HCEC 1CT (cell line): ENCODE measurements at regions not wholly inside any gene's neighbourhood (a gene's known extent, or its start where the extent isn't known, plus 50 kb on each side); places are given as distances from the start of the nearest gene placed in this dataset.
"Not testable (repeated sequence)": the region's sequence is repeated elsewhere in the genome, so short reads cannot be mapped to it uniquely, and the experiment has no call there.

Experiments
- DNase-seq: peaks from one replicate; pipeline ENCODE4 v3.0.0-alpha.2; 2017

DNA sequence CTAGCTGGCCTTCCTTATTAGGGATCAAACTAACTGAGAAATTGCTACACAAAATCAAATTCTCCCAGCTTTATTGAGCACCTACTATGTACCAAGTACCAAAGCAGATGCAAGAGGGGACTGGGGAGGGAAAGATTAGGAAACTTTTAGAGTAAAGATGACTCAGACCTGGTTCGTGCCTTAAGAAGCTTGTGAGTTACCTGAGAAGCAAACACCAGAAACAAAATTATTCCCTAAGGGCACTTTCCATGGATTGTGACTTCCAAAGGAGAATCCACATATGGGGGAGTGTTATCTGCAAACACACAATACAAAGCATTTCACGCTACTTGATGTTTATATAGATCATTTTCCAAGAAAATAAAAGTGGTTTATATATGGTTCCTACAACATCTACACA, 326.9 kb upstream of the HNRNPA3 start:
- DNase-seq = no peak

DNA sequence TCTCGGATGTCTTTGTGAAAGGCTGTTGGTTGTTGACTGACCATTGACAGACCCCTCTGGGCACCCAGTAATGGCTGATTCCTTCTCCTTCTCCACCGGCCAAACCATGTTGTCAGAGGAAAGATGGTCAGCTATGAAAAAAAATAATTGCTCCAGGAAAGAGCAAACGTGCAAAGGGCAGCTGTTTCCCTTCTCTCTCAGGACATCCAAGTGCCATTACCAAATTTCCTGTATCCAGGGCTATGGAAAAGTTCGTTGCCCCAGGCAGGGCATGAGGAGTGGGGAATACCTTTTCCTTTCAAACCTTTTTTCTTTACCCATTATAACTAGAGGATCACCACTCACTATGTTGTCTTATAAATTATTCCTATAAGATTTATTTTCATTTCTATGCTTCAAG, 321.5 kb upstream of the HNRNPA3 start:
- no peak for DNase-seq

DNA sequence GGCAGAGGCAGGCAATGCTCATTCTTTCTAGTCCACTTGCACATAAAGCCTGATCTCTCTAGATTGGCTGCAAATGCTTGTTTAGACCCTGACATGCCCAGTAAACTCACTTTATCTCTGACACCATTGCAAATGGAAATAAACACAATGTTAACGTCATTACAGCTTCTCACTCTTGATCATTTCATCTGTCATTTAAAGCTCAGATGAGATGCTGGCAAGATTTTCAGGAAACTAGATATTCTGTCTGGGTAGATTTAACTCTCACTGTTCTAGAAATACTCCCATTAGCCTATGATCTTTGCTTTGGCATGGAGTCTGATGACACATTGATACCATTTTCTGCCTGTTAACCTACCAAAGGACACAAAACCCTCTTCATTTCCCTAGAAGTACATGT, 320.7 kb upstream of the HNRNPA3 start:
- no peak for DNase-seq

DNA sequence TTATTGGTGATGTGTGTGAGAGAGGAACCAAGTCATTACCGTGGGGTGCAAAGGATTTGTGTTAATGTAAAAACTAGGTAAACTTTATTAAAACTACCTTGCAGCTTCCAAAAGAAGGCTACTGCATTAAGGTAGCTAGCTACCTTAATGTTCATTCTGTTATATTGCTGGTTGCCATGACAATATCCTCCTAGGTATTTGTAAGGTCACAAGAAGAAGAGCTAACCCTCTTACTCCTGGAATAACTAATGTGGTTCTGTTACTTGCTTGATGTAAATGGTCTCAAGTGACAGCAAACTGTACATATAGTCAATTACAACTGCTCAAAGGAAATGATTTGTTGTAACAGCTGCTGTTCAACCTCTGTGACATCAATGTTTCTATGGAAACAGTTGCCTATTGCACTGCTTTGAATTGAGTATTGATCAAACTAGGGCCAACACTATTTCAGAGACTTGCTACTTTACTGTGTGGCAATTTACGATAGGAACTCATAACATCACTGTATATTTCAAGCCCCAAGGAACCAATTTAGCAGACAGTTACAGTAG, 319.8 kb upstream of the HNRNPA3 start:
- DNase-seq = no peak

DNA sequence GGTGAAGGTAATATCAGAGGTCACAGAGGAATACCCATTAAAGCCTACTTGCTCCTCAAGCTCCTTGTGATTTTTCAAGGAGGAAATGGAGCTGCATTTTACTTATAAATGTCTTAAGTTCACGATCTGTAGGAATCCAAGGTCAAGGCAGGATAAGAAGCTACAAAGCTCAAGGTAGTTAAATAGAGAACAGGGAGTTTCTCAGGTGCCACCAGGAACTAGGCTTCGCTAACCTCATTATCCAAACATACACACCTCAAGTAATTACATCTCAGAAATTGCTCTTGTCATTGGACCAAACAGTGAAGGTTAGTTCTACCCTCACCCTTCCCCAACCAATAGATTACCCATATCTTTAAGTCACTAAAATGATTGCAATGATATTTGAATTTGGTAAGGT, 317.4 kb upstream of the HNRNPA3 start:
- no peak for DNase-seq

DNA sequence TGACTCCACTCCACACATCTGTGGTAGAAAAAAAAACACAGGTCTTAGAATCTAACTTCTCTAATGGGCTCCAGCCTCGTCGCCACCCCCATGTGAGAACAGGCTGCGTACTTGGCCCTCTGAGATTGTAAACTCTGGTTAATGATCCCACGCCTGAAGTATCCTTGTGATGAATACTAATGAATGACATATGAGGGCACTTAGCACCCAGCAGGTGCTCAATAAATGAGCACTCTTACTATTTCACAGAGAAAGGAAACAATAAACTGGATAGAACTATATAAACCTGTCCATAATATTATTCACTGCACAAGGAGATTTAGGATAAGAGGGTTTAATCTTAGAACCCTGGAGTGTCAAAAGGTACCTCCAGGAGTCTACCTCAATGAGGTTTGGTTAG, 310.1 kb upstream of the HNRNPA3 start:
- no peak for DNase-seq

DNA sequence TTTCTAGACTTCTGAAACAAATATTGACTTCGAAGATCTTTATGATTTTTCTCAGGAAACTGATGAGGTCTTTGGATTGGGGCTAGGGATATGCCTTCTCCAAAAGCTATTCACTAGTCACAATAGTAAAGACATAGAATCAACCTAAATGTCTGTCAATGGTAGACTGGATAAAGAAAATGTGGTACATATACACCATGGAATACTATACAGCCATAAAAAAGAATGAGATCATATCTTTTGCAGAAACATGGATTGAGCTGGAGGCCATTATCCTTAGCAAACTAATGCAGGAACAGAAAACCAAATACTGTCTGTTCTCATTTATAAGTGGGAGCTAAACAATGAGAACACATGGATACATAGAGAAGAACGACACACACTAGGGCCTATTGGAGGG, 308.5 kb upstream of the HNRNPA3 start:
- not testable (repeated sequence) for DNase-seq

DNA sequence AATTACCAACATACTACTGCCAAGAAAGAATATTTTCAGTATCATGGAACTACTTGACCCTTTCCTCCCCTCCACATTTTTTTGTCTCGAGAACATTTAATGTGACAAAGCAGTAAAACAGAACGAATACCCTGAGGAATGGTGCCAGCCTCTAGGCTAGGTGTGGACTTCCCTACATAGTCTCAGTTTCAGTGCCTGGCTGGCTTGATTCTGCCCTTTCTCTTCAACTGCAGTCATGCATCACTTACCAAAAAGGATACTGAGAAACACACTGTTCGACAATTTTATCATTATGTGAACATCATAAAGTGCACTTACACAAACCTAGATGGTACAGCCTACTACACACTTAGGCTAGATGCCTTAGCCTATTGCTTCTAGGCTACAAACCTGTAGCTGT, 305.3 kb upstream of the HNRNPA3 start:
- DNase-seq = no peak

DNA sequence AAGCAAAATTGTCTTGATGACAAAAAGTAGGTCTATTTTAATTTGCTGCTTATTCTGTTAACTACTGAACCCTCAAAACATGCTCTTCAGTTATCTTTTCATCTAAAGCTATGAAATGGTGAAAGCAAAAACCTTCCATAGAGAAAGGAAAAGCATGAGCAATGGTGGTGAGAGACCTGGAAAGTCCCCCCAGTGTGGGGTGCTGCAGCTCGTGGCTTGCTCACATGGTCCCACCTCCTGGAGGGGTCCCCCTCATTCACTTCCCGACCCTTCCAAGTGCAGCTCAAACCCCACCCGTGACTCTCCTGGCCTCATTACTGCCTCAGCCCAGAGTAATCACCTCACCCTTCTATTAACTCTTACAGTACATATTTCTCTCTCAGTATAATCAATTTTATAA, 301.8 kb upstream of the HNRNPA3 start:
- DNase-seq = no peak

DNA sequence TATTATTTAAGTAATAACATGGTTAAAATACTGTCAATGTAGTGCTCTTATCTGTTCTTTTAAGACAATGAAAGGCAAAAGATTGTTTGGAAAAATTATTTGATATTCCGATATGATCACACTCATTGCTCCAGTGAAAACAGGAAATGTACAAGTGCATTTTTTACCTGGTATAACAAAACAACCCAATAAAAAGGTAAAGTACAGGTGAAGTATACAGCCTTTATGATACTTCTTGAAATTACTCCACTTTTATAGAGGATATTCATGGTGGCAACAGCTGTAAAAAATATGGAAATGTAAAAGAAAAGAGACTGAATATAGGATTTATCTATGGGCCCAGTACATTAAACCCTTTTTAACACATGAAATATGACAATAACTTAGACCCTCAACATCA, 298.6 kb upstream of the HNRNPA3 start:
- no peak for DNase-seq

DNA sequence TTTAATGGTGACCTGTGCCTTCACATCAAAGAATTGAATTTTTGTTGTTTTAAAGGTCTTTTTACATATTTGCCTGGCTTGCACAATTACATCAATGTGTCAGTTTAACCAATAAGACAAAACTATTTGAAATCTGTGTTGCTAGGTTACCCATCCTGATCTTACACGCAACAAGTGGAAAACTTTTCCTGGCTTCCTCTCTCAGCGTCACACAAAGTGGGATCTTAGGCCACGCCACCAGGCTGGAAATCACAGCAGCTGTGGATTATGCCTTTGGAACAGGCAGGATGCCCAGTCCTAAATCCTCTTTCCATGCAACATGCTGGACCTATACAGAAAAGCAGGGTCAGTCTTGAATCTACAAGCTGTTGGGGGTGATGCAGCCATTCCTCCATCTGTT, 298.2 kb upstream of the HNRNPA3 start:
- DNase-seq = no peak

DNA sequence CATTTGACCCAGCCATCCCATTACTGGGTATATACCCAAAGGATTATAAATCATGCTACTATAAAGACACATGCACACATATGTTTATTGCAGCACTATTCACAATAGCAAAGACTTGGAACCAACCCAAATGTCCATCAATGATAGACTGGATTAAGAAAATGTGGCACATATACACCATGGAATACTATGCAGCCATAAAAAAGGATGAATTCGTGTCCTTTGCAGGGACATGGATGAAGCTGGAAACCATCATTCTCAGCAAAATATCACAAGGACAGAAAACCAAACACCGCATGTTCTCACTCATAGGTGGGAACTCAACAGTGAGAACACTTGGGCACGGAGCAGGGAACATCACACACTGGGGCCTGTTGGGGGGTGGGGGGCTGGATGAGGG, 290.0 kb upstream of the HNRNPA3 start:
- not testable (repeated sequence) for DNase-seq

DNA sequence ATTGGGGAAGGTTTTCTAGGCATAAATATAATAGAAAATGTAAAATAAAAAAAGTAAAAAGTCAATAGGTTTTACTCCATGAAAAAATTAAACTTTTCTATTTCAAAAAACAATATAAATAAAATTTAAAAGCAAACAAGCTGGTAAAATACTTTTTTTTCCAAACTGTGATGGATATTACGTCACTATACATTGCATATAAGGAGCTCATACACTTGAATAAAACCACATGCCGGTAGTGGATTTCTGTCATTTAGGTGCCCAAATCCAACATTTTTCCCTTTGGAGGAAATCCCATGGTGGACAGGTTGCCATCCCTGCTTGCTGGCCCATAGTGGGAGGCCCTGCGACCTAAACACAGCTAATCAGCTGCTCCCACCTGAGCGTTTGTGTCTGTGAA, 289.4 kb upstream of the HNRNPA3 start:
- DNase-seq = no peak

DNA sequence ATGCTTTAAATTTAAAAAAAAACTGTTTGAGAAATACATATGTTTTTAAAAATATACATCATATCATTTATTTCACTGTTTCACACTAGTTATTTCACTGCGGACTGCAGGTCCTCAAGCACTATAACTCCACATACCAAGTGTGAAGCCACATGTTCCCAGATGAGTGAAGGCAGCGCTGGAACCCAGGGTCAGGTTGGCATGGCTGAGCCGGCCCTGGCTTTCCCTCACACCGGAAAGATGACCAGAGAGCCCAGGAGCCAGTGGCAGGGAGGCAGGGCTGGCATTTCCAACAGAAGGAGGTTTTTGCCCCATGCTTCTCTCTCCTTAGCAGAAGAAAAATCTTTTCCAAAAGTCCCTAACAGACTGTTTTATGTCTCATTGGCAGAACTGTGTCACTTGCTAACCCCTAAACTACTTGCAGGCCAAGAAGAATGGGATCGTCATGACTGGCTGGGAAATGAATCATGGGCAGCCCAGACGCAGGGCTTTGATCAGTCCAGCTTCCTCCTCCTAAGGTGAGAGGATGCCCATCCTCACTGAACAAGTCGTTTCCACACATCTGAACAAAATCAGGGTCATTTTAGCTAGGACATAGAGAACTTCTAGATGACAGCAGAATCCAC, 287.6 kb upstream of the HNRNPA3 start:
- no peak for DNase-seq

DNA sequence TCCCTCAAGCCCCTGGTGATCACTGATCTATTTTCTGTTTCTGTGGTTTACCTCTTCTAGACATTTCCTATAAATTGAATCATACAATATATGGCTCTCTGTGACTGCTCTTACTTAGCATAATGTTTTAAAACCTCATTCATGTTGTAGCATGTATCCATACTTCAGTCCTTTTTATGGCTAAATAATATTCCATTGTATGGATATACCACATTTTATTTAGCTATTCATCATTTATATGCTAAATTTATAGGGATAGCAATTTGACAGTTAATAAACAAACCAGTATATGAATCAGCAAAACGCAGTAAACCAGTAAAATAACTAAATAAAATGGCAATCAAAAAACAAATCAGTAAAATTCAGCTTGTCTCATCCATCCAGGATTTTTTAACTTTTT, 286.1 kb upstream of the HNRNPA3 start:
- DNase-seq = no peak

DNA sequence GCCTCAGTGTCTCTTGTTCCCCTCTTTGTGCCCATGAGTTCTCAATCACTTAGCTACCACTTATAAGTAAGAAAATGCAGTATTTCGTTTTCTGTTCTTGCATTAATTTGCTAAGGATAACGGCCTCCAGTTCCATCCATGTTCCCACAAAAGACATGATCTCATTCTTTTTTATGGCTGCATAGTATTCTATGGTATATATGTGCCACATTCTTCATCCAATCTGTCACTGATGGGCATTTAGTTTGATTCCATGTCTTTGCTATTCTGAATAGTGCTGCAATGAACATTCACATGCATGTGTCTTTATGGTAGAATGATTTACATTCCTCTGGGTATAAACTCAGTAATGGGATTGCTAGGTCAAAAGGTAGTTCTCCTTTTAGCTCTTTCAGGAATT, 283.2 kb upstream of the HNRNPA3 start:
- DNase-seq = not testable (repeated sequence)

DNA sequence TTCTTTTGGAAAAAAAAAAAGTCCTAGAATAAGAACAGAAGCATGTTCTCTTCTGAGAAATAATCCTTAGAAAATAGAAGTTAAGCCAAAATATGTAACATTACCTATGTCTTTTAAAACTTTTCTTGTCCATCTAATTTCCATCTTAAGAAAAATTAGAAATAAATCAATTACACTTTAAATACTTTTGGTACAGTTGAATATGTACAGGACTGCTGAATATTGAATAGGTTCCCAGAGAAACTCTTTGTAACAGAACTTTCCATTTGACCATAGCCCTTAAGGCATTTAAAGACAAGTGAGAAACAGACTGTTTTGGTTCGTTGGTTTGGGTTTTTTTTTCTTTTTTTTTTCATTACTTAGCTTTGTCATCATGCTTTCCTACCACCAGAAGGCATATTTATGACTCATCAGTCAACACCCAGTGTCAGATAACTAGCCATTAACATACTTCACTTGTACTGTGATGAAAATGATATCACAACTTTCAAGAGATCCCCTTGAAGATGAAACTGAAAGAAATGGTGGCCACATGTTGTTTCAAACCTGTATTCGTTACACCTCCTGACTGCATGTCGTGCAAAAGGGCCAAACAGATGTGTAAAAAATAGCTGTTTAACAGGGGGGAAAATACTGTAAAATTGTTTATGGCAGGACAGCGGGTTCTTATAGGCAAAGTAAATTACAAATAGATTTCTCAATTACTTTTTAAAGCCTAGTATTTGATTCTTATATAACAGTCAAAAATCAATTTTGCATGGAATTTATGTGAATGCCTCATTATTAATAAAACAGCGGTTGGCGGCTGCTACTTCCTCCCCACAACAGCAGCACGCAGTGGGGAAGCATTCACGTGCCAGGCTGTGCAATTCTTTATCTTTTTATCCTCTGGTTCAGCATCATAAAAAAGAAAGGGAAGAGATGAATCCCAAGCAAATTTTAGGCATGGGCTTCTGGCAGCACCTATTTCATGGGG, 280.7 kb upstream of the HNRNPA3 start:
- peak; percentile 36 for DNase-seq

DNA sequence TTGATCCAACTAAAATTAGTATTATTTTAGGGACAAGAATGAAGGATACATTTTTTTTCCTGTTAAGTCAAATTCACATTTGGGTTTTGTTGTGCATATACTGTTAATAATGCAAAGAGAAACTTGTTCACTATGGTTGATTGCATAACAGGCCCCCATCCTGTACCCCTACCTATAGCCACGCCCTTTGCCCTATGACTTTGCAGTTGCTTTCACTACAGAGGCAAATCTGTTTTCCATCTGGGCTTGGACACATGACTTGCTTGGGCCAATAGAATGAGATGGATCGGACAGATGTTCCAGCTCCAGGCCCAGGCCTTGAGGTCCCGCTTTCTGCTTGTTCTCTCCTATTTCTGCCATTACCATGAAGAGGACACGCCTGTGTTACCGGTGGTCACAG, 278.5 kb upstream of the HNRNPA3 start:
- DNase-seq = no peak

DNA sequence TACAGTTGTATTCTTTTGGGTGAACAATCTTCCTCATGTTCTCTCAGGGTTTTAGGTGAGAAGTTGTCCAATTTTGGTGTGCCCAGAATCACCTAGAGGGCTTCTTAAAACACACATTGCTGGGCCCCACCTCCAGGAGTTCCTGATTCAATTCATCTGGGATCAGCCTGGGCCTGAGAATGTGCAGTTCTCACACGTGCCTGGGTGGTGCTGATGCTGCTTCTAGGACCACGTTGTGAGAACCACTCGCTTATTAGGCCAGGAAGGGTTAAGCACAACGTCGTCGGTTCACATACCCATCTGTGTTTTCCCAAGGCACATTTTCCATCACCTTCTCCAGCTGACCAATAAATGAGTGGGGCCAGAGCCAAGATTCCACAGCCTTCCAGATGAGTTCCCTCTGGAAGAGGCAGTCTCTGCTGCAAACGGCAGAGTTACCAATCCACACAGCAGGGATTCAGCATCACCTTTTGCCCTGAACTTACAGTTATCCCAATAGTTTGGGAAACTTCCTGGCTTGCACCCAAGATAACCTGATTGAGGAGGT, 277.7 kb upstream of the HNRNPA3 start:
- no peak for DNase-seq

DNA sequence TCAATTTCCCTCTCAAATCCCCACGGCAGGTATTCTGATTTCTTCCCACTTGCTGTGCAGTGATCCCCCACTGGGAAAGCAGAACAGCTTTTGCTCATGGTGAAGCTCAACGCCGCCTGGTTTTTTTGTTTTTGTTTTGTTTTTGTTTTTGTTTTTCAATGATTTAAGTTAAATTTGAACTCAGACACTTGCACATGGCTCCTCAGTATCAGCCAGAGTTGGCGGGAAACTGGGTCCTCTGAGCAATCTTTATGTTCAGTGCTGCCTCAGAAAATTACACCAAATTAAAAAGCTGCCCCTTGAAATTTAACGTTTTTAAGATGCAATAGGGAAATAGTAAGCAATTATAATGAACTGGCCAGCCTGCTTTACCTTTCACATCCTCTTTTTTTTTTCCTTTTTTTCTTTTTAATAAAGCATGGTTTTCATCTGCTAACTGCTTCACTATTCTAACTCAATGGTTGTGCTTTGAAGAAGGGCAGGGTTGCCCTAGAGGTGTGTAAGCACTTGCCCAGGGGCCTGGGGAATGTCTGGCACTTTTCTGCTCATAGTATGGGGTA, 277.0 kb upstream of the HNRNPA3 start:
- DNase-seq = no peak

DNA sequence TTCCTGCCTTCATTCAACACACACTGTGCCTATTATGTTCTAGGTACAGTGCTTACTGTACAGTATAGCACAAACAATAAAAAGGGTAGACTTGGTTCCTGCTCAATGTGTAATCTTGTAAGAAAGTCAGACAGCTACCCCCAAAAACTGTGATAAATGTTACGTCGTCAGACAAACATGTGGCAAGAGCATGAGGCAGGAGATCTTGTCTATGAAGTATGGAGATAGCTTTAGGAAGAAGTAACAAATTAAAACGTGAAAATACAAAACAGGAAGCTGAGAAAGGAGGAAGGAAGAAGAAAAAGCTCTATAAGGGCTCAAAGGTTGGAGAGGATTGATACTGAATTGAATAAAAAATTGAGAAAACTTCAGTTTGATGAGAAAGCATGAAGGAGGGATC, 276.2 kb upstream of the HNRNPA3 start:
- DNase-seq = no peak

DNA sequence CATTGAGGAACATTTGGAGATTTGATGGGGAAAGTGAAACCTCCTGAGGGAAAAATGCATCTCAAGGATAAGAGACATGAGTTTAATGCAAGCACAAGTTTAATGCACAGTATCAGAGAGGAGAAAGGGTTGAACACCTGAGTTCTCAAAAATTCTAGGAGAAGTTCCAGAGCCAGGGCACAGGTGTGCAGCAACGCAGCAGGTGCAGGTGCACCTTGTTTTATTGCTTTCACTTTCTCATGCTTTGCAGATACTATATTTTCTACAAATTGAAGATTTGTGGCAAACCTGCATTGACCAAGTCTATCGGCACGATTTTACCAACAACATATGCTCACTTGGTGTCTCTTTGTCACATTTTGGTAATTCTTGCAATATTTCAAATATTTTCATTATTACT, 267.6 kb upstream of the HNRNPA3 start:
- DNase-seq = no peak

DNA sequence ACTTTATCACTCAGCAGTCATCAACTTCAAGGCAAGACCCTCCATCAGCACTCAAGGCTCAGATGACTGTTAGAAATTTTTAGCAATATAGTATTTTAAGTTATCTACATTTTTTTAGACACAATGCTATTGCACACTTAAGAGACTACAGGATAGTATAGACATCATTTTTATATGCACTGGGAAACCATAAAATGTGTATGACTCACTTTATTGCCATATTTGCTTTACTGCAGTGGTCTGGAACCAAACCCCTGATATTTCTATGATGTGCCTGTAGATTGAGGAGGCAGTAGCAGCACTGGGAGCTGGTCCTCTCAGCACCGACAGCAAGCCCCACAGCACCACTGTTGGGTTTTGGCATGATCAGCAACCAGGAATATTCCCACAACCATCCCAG, 264.8 kb upstream of the HNRNPA3 start:
- no peak for DNase-seq

DNA sequence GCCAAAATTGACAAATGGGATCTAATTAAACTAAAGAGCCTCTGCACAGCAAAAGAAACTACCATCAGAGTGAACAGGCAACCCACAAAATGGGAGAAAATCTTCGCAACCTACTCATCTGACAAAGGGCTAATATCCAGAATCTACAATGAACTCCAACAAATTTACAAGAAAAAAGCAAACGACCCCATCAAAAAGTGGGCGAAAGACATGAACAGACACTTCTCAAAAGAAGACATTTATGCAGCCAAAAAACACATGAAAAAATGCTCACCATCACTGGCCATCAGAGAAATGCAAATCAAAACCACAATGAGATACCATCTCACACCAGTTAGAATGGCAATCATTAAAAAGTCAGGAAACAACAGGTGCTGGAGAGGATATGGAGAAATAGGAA, 261.4 kb upstream of the HNRNPA3 start:
- DNase-seq = not testable (repeated sequence)
